ENCODE measurements at regions not wholly inside any gene's neighbourhood (a gene's known extent, or its start where the extent isn't known, plus 50 kb on each side); places are given as distances from the start of the nearest gene placed in this dataset.

DNA sequence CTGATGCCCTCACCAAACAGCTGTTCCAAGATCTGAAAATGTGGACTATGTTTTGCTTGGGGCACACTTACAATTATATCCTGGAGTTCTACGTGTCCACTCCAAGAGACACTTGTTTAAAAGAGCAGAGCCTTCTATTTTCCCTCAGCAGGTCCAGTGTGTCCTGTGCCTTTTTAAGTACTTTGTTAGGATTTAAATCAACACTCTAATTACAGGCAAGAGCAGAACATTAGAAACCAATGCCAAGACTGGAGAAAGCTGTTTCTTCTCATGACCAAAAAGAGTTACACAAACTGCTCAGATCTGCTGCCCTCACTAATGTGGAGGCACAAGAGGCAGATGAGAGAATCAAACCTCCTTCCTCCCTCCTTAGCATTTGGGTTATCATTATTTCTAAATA, 452.9 kb downstream of the LMO4 start:
- TF ChIP-seq, protein P1, sequence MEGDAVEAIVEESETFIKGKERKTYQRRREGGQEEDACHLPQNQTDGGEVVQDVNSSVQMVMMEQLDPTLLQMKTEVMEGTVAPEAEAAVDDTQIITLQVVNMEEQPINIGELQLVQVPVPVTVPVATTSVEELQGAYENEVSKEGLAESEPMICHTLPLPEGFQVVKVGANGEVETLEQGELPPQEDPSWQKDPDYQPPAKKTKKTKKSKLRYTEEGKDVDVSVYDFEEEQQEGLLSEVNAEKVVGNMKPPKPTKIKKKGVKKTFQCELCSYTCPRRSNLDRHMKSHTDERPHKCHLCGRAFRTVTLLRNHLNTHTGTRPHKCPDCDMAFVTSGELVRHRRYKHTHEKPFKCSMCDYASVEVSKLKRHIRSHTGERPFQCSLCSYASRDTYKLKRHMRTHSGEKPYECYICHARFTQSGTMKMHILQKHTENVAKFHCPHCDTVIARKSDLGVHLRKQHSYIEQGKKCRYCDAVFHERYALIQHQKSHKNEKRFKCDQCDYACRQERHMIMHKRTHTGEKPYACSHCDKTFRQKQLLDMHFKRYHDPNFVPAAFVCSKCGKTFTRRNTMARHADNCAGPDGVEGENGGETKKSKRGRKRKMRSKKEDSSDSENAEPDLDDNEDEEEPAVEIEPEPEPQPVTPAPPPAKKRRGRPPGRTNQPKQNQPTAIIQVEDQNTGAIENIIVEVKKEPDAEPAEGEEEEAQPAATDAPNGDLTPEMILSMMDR (conservative IDR thresholded peaks at IDR 0.05; ENCODE audit: low read length), result no peak
- no peak for TF ChIP-seq EZH2phosphoT487 (IDR thresholded peaks at IDR 0.05; ENCODE audit: borderline replicate concordance, low read depth, low read length)

All from OCI-LY7 (cell line).